GM10266 (cell line): ENCODE measurements at regions not wholly inside any gene's neighbourhood (a gene's known extent, or its start where the extent isn't known, plus 50 kb on each side); places are given as distances from the start of the nearest gene placed in this dataset.

Source experiments
- DNase-seq: peaks from one replicate; pipeline ENCODE4 v3.0.0; 2012; ENCODE audit errors: extremely low spot score
- CTCF ChIP-seq: IDR thresholded peaks from 2 replicates; pipeline ENCODE4 v1.5.1; 2012; ENCODE audit warnings: mild to moderate bottlenecking, low read depth; ENCODE audit not compliant: control insufficient read depth, insufficient read depth; ENCODE audit errors: missing control alignments

DNA sequence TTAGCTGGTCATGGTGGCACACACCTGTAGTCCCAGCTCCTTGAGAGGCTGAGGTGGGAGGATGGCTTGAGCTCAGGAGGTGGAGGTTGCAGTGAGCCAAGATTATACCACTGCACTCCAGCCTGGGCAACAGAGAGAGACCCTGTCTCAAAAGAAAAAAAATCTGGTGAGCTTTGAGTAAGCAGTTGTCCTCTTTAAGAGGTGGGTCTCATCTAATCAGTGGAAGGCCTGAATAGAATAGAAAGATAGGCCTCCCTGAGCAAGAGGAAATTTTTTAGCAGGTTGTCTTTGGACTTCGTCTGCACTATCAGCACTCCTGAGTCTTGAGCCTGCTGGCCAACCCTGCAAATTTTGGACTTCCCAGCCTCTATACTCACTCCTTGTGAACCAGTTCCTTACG, 266.0 kb upstream of the ZFHX3 start:
- no peak for DNase-seq
- no peak for TF ChIP-seq CTCF

GRCh38 chr16:73311857-73312723, 264.2 kb upstream of the ZFHX3 start:
- TF ChIP-seq CTCF, result no peak
- no peak for DNase-seq

- TF ChIP-seq CTCF, result no peak
- DNase-seq, result no peak
Observed at GRCh38 chr16:73308771-73309170, 260.8 kb upstream of the ZFHX3 start.

- no peak for TF ChIP-seq CTCF
Observed at GRCh38 chr16:73306901-73307413, 259.0 kb upstream of the ZFHX3 start.

DNA sequence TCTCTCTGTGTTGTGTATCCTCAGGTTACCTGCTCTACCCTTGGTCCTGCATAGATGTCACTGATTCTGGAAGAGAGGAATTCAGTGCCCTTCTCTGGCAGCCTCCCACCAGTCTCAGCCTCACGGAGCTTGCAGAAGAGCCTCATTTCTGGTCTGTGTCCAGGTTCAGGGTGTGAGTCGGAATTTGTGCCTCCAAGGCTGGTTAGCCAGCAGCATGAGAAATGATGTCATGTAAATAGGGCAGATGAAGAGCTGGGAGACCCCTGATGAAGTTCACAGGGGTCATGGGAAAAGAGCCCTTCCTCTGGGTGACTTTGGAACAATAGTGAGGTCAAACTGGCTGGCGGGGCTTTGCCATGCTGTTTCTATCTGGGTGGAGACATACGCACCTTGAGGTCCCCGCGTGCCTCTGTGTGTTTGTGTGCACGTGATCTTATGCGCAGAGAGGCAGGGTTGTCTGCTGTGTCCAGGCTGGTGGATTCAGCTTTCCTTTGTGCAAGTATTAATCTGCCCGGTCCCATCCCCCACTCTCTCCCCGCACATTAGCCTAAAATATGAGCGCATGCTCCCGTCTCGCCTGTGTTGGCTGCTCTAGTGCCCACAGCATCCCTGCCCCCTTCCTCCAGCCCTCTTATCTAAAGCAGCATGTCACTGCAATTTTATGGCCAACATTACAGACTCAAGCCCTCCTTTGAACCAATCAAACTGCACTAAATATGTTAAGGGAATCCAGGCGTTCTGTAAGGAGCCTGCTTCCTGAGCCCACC, 256.3 kb upstream of the ZFHX3 start:
- no peak for TF ChIP-seq CTCF
- no peak for DNase-seq

More at GRCh38 chr16:73306901-73307413, 259.0 kb upstream of the ZFHX3 start:
- no peak for DNase-seq

DNA sequence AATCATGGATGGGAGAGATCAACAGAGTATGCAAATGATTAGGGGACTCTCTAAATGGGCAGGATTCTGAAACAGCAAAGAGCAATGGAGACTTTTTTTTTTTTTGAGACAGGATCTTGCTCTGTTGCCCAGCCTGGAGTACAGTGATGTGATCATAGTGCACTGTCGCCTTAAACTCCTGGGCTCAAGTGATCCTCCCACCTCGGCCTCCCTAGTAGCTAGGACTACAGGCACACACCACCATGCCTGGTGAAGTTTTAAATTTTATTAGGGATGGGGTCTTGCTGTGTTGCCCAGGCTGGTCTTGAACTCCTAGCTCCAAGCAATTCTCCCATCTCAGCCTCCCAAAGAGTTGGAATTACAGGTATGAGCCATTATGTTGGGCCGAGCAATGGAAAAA, 255.0 kb upstream of the ZFHX3 start:
- TF ChIP-seq CTCF, result no peak
- DNase-seq, result no peak

- DNase-seq, result no peak
- no peak for TF ChIP-seq CTCF
Observed at GRCh38 chr16:73301984-73302383, 254.1 kb upstream of the ZFHX3 start.
